Adrenal gland (tissue), 9 donors: ENCODE measurements at regions not wholly inside any gene's neighbourhood (a gene's known extent, or its start where the extent isn't known, plus 50 kb on each side); places are given as distances from the start of the nearest gene placed in this dataset.

Source experiments
- DNase-seq, 7 donors: peaks; one replicate each; pipeline ENCODE4 v3.0.0-alpha.2; 2019 to 2020
- H3K27ac ChIP-seq, 5 donors: fragments of 200-600 bp; sonication (generic) in 4 of 5; 1 replicate in 3 of 5; 2 replicates in 2 of 5; pipeline versions ENCODE4 v1.5.1 to v1.8.0; 2016 to 2020; ENCODE audit warnings: mild to moderate bottlenecking in 1 of 5
- H3K27me3 ChIP-seq: fragments of 200-600 bp; 2 replicates; pipeline ENCODE4 v1.8.0; 2021
- H3K36me3 ChIP-seq, 2 donors: fragments of 200-600 bp; replicated peaks in 1 of 2; 1 replicate in 1 of 2; 2 replicates in 1 of 2; pipeline versions ENCODE4 v1.5.1 to v1.8.0; 2018 to 2022
- H3K4me1 ChIP-seq, 2 donors: fragments of 200-600 bp; replicated peaks in 1 of 2; 1 replicate in 1 of 2; 2 replicates in 1 of 2; pipeline versions ENCODE4 v1.5.1 to v1.8.0; 2018 to 2021
- H3K4me3 ChIP-seq, 4 donors: fragments of 200-600 bp; sonication (generic) in 3 of 4; one replicate each; pipeline ENCODE4 v1.5.1; 2016 to 2018
- H3K9me3 ChIP-seq, 3 donors: fragments of 200-600 bp; sonication (generic) in 1 of 3; replicated peaks in 1 of 3; 1 replicate in 2 of 3; 2 replicates in 1 of 3; pipeline versions ENCODE4 v1.5.1 to v1.8.0; 2016 to 2021
- CTCF ChIP-seq, 6 experiments: fragments of 450-650 bp in 4 of 6; fragments of 200-600 bp in 2 of 6; sonication (generic) in 1 of 6; IDR thresholded peaks; 1 replicate in 5 of 6; 2 replicates in 1 of 6; pipeline versions ENCODE4 v1.5.1 to v1.8.0; 2016 to 2021; ENCODE audit warnings: antibody characterized with exemption in 6 of 6, mild to moderate bottlenecking in 2 of 6, moderate library complexity in 1 of 6
- POLR2A ChIP-seq, 2 donors: fragments of 450-650 bp; IDR thresholded peaks; one replicate each; pipeline ENCODE4 v1.6.1; 2017; ENCODE audit warnings: antibody characterized with exemption in 2 of 2, mild to moderate bottlenecking in 2 of 2, moderate library complexity in 1 of 2
- WGBS, 4 donors: extraction: QIAGEN DNeasy Blood & Tissue Kit in 2 of 4; methylation state at CpG; one replicate each; pipeline versions ENCODE4 v1.1.5 to v1.1.7; 2013 to 2017; 5-methylcytosine and 5-hydroxymethylcytosine counted together
- intact Hi-C, 2 donors: fragments of 100-400 bp; cut with DNase I; formaldehyde crosslinking; loops; one replicate each; pipeline versions ENCODE4 v1.14.1 to v1.15.0; 2022 to 2023
- donor health status: healthy with polysubstance abuse.
- donor health status: Bipolar disorder and iron deficiency.
- donor health status: DM: yes; HTN: yes; CAD: no.
- donor health status: DM: no; HTN: no; CAD: no.
- donor health status: DM: no; HTN: no; CAD: no.

DNA sequence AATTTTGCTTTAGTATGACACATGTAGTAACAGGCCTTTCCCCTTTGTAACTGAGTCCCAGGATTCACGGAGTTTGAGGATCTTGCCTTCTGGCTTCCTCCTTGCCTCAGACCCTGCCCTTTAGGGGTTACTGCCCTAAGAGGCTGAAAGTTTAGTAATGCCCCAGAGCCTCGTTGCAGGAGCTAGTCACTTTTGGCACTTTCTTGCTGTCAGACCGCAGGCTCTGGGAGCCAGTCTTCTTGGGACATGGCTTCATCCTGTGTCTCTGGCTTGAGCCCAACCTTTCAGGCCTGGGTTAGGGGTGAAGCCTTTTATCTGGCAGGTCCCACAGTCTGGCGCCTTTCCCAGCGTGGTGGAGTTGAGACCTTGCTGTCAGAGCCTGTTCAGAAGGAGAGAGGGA is 185.6 kb upstream of the DMRT1 start:
- Histone ChIP-seq H3K9me3 (no peaks in the 10 kb centered on the region), H3K27ac (peak overlapping the region in 2 of 5 donors; percentile 40 to 59), H3K4me1 (peaks cover 0 to 11% of the 10 kb centered on the region in 2 donors), H3K27me3 (no peaks in the 10 kb centered on the region), H3K4me3 (no peak overlapping the region), H3K36me3 (no peaks in the 10 kb centered on the region)
- WGBS, 4 donors = 28 to 55% (median 46%) methylated on average over 5 of the region's 5 CpGs
- intact Hi-C loops = no loop called here
- DNase-seq = peak; percentile 42 to 89 (median 84)
- TF ChIP-seq POLR2A (IDR thresholded peaks at IDR 0.05) (no peak), CTCF (IDR thresholded peaks at IDR 0.05) (no peak)

- H3K4me3 ChIP-seq = no peak overlapping the region
- intact Hi-C loops = no loop called here
- TF ChIP-seq POLR2A (IDR thresholded peaks at IDR 0.05) = no peak
- no peak for TF ChIP-seq CTCF (IDR thresholded peaks at IDR 0.05)
- H3K27ac ChIP-seq = peak overlapping the region in 1 of 5 donors; percentile 59
- H3K36me3 ChIP-seq = no peaks in the 10 kb centered on the region
- H3K4me1 ChIP-seq = peaks cover 0 to 11% of the 10 kb centered on the region in 2 donors
- DNase-seq = no peak
- 53 to 79% (median 57%) methylated on average over 3 of the region's 3 CpGs for WGBS, 4 donors
- H3K27me3 ChIP-seq = no peaks in the 10 kb centered on the region
- H3K9me3 ChIP-seq = no peaks in the 10 kb centered on the region
Observed at GRCh38 chr9:656926-657568, 184.4 kb upstream of the DMRT1 start.

DNA sequence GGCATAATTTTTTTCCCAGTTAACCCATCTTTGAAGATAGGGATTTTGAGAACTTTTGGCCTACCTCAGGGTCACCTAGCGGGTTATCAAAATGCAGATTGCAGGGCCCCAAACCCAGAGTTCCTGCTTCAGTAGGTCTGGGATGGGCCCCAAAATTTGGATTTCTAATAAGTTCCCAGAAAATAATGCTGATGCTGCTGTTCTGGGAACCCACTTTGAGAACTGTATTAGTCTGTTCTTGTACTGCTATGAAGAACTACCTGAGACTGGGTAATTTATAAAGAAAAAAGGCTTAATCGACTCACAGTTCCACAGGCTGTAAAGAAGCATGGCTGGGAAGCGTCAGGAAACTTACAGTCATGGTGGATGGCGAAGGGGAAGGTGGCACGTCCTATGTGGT is 182.2 kb upstream of the DMRT1 start:
- Histone ChIP-seq H3K4me3 (no peak overlapping the region), H3K4me1 (peaks cover 0 to 11% of the 10 kb centered on the region in 2 donors), H3K27ac (no peak overlapping the region), H3K36me3 (no peaks in the 10 kb centered on the region), H3K27me3 (no peaks in the 10 kb centered on the region), H3K9me3 (no peaks in the 10 kb centered on the region)
- intact Hi-C loops = no loop called here
- 83 to 88% (median 86%) methylated on average over 5 of the region's 5 CpGs for WGBS, 4 donors
- no peak for TF ChIP-seq POLR2A (IDR thresholded peaks at IDR 0.05)
- no peak for TF ChIP-seq CTCF (IDR thresholded peaks at IDR 0.05)
- no peak for DNase-seq

DNA sequence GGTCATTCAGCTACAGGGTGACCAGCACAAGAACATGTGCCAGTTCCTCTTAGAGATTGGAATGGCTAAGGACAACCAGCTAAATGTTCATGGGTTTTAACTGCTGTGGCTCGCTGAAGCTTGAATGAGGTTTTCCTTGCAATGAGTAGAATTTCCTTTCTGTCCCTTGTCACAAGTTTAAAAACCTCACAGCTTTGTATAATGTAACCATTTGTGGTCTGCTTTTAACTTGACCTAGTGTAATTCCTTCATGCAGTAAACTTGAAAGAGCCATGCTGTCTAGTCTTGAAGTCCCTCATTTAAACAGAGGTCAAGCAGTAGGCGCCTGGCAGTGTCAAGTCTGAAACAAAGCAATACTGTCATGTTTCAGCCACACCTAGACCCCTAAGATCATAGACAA is 181.3 kb upstream of the DMRT1 start:
- H3K9me3 ChIP-seq = no peaks in the 10 kb centered on the region
- H3K27ac ChIP-seq = no peak overlapping the region
- no peak for DNase-seq
- no peaks in the 10 kb centered on the region for H3K36me3 ChIP-seq
- intact Hi-C loops = no loop called here
- no peaks in the 10 kb centered on the region for H3K27me3 ChIP-seq
- H3K4me3 ChIP-seq = no peak overlapping the region
- 43 to 94% (median 77%) methylated on average over 2 of the region's 2 CpGs for WGBS, 4 donors
- no peak for TF ChIP-seq CTCF (IDR thresholded peaks at IDR 0.05)
- H3K4me1 ChIP-seq = peaks cover 0 to 11% of the 10 kb centered on the region in 2 donors
